Chondrocyte (in vitro differentiated cells): ENCODE measurements at regions not wholly inside any gene's neighbourhood (a gene's known extent, or its start where the extent isn't known, plus 50 kb on each side); places are given as distances from the start of the nearest gene placed in this dataset.

Experiments used
- DNase-seq: peaks from one replicate; pipeline ENCODE4 v3.0.0; 2021; ENCODE audit warnings: mixed read lengths, low spot score
- H3K27ac Mint-ChIP-seq: one replicate; pipeline ENCODE4 v1.8.0; 2021; ENCODE audit warnings: mild to moderate bottlenecking, moderate library complexity, mixed read lengths; ENCODE audit not compliant: unreplicated experiment
- H3K27me3 Mint-ChIP-seq: 2 replicates; pipeline ENCODE4 v1.8.0; 2021; ENCODE audit warnings: low read depth, mixed read lengths
- H3K36me3 Mint-ChIP-seq: 2 replicates; pipeline ENCODE4 v1.8.0; 2021; ENCODE audit warnings: low read depth, mixed read lengths
- H3K4me1 Mint-ChIP-seq: 2 replicates; pipeline ENCODE4 v1.8.0; 2021; ENCODE audit warnings: low read depth, mild to moderate bottlenecking, mixed read lengths
- H3K4me3 Mint-ChIP-seq: one replicate; pipeline ENCODE4 v1.8.0; 2021; ENCODE audit warnings: mild to moderate bottlenecking, moderate library complexity, mixed read lengths; ENCODE audit not compliant: unreplicated experiment
- H3K9me3 Mint-ChIP-seq: 2 replicates; pipeline ENCODE4 v1.8.0; 2021; ENCODE audit warnings: low read depth, mixed read lengths
- TF ChIP-seq, protein P1 (sequence below): fragments of 200-600 bp; sonication (generic); IDR thresholded peaks from 2 replicates; pipeline ENCODE4 v1.5.0; 2021; ENCODE audit warnings: antibody characterized with exemption, mild to moderate bottlenecking, moderate library complexity

DNA sequence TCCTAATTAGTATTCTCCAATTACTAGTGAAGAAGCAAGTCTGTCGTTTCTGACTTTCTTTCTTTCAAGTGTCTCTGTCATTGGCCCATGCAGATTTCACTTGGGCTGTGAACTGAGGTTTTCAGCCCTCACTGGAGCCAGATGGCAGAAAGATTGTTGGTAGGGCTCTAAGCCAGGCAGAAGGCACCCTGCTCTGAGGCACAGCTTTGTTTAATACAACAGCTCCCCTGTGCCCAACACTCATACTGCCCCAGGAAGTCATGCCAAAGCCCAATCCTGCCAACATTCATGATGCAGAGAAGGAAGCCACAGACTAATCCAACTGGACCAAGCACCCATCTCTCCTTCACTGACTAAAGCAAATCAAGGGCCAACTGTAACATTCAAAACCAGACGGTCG, 117.1 kb upstream of the FRG1 start:
- no peak overlapping the region for H3K4me3 Mint-ChIP-seq
- no peaks in the 10 kb centered on the region for H3K27me3 Mint-ChIP-seq
- H3K4me1 Mint-ChIP-seq: no peaks in the 10 kb centered on the region
- TF ChIP-seq, protein P1, sequence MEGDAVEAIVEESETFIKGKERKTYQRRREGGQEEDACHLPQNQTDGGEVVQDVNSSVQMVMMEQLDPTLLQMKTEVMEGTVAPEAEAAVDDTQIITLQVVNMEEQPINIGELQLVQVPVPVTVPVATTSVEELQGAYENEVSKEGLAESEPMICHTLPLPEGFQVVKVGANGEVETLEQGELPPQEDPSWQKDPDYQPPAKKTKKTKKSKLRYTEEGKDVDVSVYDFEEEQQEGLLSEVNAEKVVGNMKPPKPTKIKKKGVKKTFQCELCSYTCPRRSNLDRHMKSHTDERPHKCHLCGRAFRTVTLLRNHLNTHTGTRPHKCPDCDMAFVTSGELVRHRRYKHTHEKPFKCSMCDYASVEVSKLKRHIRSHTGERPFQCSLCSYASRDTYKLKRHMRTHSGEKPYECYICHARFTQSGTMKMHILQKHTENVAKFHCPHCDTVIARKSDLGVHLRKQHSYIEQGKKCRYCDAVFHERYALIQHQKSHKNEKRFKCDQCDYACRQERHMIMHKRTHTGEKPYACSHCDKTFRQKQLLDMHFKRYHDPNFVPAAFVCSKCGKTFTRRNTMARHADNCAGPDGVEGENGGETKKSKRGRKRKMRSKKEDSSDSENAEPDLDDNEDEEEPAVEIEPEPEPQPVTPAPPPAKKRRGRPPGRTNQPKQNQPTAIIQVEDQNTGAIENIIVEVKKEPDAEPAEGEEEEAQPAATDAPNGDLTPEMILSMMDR: no peak
- peaks cover 33% of the 10 kb centered on the region for H3K9me3 Mint-ChIP-seq
- H3K27ac Mint-ChIP-seq: no peak overlapping the region
- H3K36me3 Mint-ChIP-seq: no peaks in the 10 kb centered on the region
- DNase-seq: no peak

DNA sequence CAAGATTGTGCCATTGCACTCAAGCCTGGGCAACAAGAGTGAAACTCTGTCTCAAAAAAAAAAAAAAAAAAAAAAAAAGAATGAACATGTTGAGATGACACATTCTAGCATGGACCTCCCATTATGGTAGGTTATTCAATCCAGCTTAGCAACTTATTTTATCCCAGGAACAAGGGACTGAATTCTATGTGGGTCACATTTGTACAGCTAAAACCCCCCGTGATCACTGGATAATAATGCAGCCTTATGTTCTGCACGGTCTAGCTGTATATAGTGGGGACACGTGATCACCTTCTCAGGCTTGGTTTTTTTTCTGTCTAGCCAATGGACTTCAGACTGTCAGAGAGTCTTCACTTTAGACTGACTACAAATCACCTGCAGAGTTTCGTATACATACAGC, 115.2 kb upstream of the FRG1 start:
- no peak for DNase-seq
- no peaks in the 10 kb centered on the region for H3K36me3 Mint-ChIP-seq
- TF ChIP-seq, protein P1: no peak
- H3K4me3 Mint-ChIP-seq: no peak overlapping the region
- H3K27me3 Mint-ChIP-seq: no peaks in the 10 kb centered on the region
- H3K9me3 Mint-ChIP-seq: peaks cover 30% of the 10 kb centered on the region
- H3K27ac Mint-ChIP-seq: no peak overlapping the region
- H3K4me1 Mint-ChIP-seq: no peaks in the 10 kb centered on the region

DNA sequence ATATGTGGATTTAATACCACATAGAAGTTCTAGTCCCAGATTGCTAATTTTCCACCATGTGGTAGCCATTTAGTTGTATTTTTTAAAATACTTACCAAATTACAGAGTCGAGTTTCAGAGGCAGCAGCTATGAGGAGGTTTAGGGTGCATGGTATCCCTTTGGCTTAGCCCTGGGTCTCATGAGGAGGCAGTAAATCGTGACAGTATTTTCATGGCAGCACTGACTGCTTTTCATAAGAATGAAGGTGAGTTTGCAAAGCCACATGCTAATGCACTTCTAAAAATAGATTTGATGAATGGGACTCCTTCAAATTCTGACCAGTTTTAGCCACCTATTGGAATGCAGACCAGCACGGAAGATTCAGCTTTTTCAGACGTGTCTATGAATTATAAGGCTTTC, 114.0 kb upstream of the FRG1 start:
- no peaks in the 10 kb centered on the region for H3K27me3 Mint-ChIP-seq
- DNase-seq: no peak
- peaks cover 26% of the 10 kb centered on the region for H3K9me3 Mint-ChIP-seq
- no peaks in the 10 kb centered on the region for H3K4me1 Mint-ChIP-seq
- H3K4me3 Mint-ChIP-seq: no peak overlapping the region
- TF ChIP-seq, protein P1: no peak
- H3K27ac Mint-ChIP-seq: no peak overlapping the region
- no peaks in the 10 kb centered on the region for H3K36me3 Mint-ChIP-seq

DNA sequence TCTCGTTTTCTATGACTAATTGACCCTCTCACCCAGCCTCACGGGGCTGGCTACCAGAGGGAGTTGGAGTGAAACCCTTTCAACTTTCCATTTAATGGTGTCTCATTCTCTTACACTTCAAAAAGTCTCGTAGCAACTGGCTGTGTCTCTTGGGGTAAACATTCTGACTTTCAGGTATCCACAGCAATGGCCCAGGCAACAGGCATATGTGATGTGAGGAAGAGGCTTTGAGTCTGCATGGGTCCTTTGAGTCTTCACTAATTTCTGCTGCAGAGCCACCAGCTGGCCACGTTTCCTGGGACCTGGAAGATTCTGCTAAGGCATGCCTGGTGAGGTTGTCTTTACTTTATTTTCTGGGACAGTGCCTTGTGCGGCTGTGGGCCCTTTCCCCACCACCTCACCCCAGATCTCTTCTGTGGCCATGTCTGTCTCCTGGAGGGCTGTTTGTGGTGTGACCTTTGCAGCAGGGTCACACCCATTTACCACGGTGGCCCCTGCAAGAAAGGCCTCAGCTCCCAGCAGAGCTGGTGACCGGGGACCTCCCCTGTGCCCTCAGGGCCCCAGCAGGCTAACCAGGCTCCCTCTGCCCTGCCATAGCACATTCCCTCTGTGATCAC, 112.5 kb upstream of the FRG1 start:
- H3K27ac Mint-ChIP-seq: no peak overlapping the region
- no peaks in the 10 kb centered on the region for H3K27me3 Mint-ChIP-seq
- no peak for DNase-seq
- no peaks in the 10 kb centered on the region for H3K4me1 Mint-ChIP-seq
- no peak overlapping the region for H3K4me3 Mint-ChIP-seq
- TF ChIP-seq, protein P1: no peak
- H3K36me3 Mint-ChIP-seq: no peaks in the 10 kb centered on the region
- peaks cover 28% of the 10 kb centered on the region for H3K9me3 Mint-ChIP-seq

DNA sequence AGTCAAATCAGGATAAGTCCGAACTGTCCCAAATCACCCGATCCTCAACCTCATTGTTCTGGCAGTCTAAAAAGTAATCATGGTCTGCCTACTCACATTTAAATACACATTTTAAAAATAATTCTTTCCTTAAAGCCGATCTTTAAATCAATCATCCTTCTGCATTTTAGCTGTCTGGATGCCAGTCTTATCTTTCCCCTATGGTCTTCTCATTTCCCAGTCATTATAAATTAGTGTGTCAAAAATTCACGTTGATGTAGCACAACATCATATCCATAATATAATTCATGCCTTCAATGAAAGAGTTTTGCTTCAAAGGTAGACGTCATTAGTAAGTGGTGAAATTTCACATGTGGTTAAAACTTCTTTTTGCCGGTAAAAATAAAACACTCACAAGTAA, 108.1 kb upstream of the FRG1 start:
- Mint-ChIP-seq H3K27ac (no peak overlapping the region), H3K27me3 (no peaks in the 10 kb centered on the region), H3K4me3 (no peak overlapping the region), H3K4me1 (no peaks in the 10 kb centered on the region), H3K9me3 (peaks cover 18% of the 10 kb centered on the region), H3K36me3 (no peaks in the 10 kb centered on the region)
- no peak for DNase-seq
- TF ChIP-seq, protein P1: no peak
